ENCODE measurements at regions not wholly inside any gene's neighbourhood (a gene's known extent, or its start where the extent isn't known, plus 50 kb on each side); places are given as distances from the start of the nearest gene placed in this dataset.

- no peak for DNase-seq
These were observed 1103.3 kb upstream of the B3GALT2 start for GRCh38 chr1:194289569-194290266.

GRCh38 chr1:194288238-194288637 lies 1101.8 kb upstream of the B3GALT2 start:
- no peak for DNase-seq

DNA sequence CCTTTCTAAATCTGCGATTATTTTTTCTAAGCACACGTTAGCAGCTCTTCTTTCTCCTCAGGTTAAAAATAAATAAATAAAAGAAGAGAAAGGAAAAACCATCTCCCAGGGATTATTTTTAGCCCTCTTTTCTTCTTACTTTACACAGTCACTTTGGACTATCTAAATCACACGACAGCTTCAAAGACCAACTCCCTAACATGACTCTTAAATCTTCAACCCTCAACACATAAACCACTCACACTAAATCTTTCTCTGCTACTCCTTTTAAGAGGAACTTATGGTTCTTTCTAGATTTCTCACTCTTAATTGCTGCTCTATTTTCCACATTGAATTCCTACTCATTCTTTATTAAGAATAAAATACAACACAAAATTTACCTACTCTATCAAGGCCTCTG lies 1095.0 kb upstream of the B3GALT2 start:
- no peak for DNase-seq

GRCh38 chr1:194280463-194280862 lies 1094.0 kb upstream of the B3GALT2 start:
- no peak for DNase-seq

DNA sequence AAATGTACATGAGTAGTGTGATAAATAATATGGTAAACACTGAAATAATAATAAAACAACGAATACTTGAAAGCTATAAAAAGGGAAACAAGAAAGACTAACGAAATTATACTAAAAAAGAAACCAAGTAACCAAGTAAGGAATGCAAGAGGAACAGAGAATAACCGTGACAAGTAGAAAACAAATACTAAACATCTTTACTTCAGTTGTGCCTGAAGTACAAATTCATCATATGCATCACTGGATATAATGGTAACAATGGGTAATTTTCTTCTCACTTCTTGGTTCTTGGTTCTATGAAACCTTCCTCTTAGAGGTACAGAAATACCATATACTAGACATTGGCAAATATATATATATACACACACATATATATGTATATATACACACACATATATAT lies 1093.6 kb upstream of the B3GALT2 start:
- no peak for DNase-seq

- DNase-seq, result no peak
These were observed 1091.5 kb upstream of the B3GALT2 start for GRCh38 chr1:194277927-194278326.

- DNase-seq, result no peak
These were observed 1087.2 kb upstream of the B3GALT2 start for GRCh38 chr1:194273660-194274059.

DNA sequence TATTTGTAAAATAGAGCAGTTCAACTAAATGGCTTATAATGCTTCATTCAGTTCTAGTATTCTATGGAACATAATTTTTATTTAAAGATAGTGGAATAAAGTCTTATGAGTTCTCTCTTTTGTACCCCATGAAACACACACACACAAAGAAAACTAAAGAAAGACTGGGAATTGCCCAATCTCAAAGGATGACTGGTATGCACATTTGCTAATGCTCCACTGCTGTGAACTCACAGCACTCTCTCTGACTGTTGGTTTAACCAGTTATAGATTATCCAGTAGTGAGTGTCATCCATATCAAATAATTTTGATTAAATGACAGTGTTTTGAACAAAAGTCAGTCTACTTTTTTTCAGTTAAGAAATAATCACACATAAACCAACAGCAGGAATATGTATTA lies 1082.4 kb upstream of the B3GALT2 start:
- no peak for DNase-seq

- no peak for DNase-seq
These were observed 1080.6 kb upstream of the B3GALT2 start for GRCh38 chr1:194267021-194267420.

DNA sequence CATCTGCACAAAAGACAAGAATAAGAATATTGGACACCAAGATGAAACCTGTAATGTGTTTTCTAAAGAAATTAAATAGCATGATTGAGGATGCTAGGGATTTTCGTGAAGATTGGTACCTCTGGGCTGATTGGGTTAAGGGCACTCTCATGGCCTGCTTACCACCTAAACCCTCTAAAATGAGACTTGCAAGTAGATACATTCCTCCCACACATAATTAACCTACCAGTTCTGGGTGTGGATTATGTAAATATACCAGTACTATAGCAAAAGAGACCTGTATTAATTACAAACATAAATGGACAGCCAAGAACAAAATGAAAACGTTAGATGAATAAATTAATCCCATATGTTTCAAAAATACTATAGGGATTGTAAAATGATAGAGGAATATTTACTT lies 1069.6 kb upstream of the B3GALT2 start:
- DNase-seq, result no peak

DNA sequence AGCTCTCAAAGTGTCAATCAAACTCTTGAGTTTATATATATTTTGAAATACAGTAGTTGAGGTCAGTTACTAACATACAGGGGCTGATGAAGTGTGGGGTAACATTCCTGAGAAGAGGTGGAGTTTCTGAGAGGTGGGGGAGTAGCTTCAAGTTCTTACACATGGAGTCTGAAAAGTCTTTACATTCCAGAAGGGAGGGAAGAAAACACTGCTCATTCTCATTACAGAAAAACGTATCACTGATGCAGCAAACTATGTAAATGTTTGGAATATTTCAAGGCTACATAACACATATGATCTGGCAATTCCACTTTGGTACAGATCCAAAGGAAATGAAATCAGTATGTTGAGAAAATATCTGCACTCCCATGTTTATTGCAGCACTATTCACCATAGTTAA lies 1065.8 kb upstream of the B3GALT2 start:
- DNase-seq, result no peak

DNA sequence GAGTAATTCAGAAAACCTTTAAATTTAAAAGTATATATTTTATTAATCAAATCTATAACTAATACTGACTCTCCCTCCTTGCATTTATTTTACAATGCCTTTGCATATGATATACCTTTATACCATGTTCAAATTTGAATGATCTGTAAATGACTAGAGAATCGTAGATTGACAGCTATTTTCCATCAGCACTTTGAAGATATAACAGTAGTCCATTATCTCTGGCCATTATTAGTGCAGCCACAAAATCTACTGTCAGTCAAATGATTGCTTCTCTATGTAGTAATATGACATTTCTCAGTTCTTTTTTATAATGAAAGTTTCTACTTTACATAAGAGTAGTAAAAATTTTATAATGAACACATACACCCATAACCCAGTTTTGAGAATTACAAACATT lies 1054.8 kb upstream of the B3GALT2 start:
- no peak for DNase-seq

DNA sequence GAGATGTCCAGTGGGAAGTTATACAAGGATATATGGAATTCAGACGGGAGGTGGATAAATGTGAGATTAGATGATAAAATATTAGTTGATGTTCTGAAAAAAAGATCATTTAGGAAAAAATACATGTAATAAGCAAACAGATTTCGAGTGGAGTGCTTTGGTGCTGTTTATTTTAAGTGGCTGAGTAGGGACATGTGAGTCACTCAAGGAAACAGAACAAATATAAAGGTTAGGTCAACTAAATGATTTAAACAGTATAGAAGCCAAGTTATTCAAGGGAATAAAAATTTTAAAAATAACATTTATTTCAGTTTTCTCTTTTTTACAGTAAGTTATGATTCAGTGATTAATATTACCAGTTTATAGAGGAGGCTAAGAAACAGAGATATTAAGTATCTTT lies 1046.7 kb upstream of the B3GALT2 start:
- no peak for DNase-seq

DNA sequence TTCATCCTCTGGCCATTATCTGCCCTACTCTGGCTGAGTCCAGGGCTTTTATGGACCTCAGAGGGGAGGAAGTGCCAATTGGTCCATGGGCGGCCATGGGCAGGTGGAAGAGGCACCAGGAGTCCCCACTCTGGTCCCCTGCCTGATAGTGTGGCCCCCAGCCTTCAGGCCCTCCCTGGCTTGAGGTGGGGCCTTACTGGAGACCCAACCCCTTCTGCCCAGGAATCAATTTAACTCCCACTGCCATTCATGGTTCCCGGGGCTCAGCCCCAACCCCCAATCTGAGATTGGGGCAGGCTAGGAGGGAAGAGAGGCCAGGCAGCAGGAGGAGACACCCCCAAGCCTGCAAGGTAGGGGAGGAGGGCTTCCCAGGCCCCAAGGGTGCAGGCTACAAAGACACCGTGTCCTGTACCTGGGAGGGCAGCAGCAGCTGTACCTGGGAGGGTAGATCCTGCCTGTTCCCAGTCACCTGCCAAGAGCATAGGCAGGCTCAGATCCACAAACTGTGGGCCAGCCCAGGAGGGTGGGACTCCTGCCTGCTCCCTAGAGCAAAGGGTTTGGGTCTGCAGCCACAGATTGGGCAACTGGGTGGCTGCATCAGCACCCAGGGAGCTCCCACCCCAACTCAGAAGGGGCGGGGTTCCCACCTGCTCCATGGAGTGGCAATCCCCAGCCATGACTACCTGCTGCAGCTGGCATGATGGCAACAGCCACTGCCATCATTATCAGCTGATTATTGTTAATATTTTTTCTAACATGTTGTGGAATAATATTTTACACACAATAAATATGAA lies 1044.1 kb upstream of the B3GALT2 start:
- DNase-seq, result peak in 1 of 56 donors; percentile 0

DNA sequence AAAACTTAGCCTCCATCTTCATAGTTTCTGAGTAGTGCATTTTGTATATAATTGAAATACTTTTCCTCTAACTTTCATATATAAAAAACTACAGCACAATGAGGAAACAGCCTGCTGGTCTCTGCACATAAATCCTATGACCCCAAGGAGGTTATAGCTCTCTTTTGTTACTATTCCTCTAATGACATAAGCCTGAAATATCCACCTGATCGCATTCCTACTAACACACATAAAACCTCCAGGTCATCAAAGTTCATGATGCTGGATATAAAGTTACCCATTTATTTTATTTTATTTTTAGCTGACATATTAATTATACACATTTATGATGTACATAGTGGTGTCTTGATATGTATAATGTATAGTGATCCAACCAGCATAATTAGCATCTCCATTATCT lies 1042.0 kb upstream of the B3GALT2 start:
- DNase-seq, result no peak

GRCh38 chr1:194227161-194227560 lies 1040.7 kb upstream of the B3GALT2 start:
- no peak for DNase-seq

GRCh38 chr1:194225821-194226220 lies 1039.4 kb upstream of the B3GALT2 start:
- no peak for DNase-seq

GRCh38 chr1:194223596-194223995 lies 1037.2 kb upstream of the B3GALT2 start:
- DNase-seq, result no peak

DNA sequence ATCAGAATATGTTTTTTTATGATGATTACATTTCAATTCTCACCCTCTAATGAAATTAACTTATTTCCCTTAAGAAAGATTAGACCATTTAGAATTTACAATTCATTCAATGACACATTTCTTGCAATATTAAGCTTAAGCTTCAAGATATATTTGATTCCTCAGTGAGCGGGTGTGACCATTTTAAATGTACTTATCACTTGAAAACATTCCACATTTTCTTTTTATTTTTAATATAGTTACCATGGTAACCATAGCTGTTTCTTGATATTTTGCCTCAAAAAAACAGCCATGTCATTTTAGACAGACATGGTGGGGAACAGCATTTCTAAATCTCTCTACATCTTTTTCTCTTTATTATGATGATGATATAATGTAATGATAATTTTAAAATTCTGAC lies 1029.0 kb upstream of the B3GALT2 start:
- DNase-seq, result no peak

- no peak for DNase-seq
These were observed 1028.3 kb upstream of the B3GALT2 start for GRCh38 chr1:194214735-194215134.

- no peak for DNase-seq
These were observed 1023.5 kb upstream of the B3GALT2 start for GRCh38 chr1:194209920-194210319.

GRCh38 chr1:194208674-194209073 lies 1022.3 kb upstream of the B3GALT2 start:
- no peak for DNase-seq

GRCh38 chr1:194196562-194196961 lies 1010.1 kb upstream of the B3GALT2 start:
- DNase-seq, result no peak

All from amygdala (tissue), 56 donors.